Neural cell (in vitro differentiated cells): ENCODE measurements at regions not wholly inside any gene's neighbourhood (a gene's known extent, or its start where the extent isn't known, plus 50 kb on each side); places are given as distances from the start of the nearest gene placed in this dataset.

Experiments
- CTCF ChIP-seq: fragments of 450-650 bp; IDR thresholded peaks from 2 replicates; pipeline ENCODE4 v1.5.1; 2014; ENCODE audit warnings: antibody characterized with exemption, mild to moderate bottlenecking, moderate library complexity; ENCODE audit not compliant: poor library complexity, severe bottlenecking
- MXI1 ChIP-seq: fragments of 450-650 bp; conservative IDR thresholded peaks from 2 replicates; pipeline ENCODE4 v1.6.1; 2014; ENCODE audit warnings: antibody characterized with exemption, mild to moderate bottlenecking; ENCODE audit not compliant: poor library complexity, severe bottlenecking
- POLR2AphosphoS5 ChIP-seq: IDR thresholded peaks from 2 replicates; pipeline ENCODE4 v1.6.1; 2012

GRCh38 chr16:87007907-87008306 is 309.3 kb downstream of the C16orf95 start:
- TF ChIP-seq CTCF (no peak), MXI1 (no peak), POLR2AphosphoS5 (no peak)
